ENCODE measurements at regions not wholly inside any gene's neighbourhood (a gene's known extent, or its start where the extent isn't known, plus 50 kb on each side); places are given as distances from the start of the nearest gene placed in this dataset.

- no peak for TF ChIP-seq CSRNP3 (CRISPR knock-in tag; IDR thresholded peaks at IDR 0.05)
- no peak for TF ChIP-seq ZNF70 (CRISPR knock-in tag; IDR thresholded peaks at IDR 0.05)
- TF ChIP-seq ZNF8 (CRISPR knock-in tag; IDR thresholded peaks at IDR 0.05) = no peak
- no peak for TF ChIP-seq ARNTL (CRISPR knock-in tag; IDR thresholded peaks at IDR 0.05; ENCODE audit: borderline replicate concordance, low read depth)
- no peak for TF ChIP-seq CREB5 (CRISPR knock-in tag; IDR thresholded peaks at IDR 0.05; ENCODE audit: low read depth)
- no peak for TF ChIP-seq ZC3H10 (CRISPR knock-in tag; IDR thresholded peaks at IDR 0.05)
- no peak for TF ChIP-seq ISL1 (CRISPR knock-in tag; IDR thresholded peaks at IDR 0.05)
- TF ChIP-seq, protein P1, sequence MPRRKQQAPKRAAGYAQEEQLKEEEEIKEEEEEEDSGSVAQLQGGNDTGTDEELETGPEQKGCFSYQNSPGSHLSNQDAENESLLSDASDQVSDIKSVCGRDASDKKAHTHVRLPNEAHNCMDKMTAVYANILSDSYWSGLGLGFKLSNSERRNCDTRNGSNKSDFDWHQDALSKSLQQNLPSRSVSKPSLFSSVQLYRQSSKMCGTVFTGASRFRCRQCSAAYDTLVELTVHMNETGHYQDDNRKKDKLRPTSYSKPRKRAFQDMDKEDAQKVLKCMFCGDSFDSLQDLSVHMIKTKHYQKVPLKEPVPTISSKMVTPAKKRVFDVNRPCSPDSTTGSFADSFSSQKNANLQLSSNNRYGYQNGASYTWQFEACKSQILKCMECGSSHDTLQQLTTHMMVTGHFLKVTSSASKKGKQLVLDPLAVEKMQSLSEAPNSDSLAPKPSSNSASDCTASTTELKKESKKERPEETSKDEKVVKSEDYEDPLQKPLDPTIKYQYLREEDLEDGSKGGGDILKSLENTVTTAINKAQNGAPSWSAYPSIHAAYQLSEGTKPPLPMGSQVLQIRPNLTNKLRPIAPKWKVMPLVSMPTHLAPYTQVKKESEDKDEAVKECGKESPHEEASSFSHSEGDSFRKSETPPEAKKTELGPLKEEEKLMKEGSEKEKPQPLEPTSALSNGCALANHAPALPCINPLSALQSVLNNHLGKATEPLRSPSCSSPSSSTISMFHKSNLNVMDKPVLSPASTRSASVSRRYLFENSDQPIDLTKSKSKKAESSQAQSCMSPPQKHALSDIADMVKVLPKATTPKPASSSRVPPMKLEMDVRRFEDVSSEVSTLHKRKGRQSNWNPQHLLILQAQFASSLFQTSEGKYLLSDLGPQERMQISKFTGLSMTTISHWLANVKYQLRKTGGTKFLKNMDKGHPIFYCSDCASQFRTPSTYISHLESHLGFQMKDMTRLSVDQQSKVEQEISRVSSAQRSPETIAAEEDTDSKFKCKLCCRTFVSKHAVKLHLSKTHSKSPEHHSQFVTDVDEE (CRISPR knock-in tag; IDR thresholded peaks at IDR 0.05) = no peak
- no peak for TF ChIP-seq ZFP3 (CRISPR knock-in tag; IDR thresholded peaks at IDR 0.05)
- no peak for TF ChIP-seq PPARA (CRISPR knock-in tag; IDR thresholded peaks at IDR 0.05; ENCODE audit: borderline replicate concordance)
- no peak for TF ChIP-seq BACH2 (CRISPR knock-in tag; IDR thresholded peaks at IDR 0.05; ENCODE audit: borderline replicate concordance)
- TF ChIP-seq ESRRG (CRISPR knock-in tag; IDR thresholded peaks at IDR 0.05) = no peak
- no peak for TF ChIP-seq RARB (CRISPR knock-in tag; IDR thresholded peaks at IDR 0.05)
- TF ChIP-seq SNAI2 (CRISPR knock-in tag; IDR thresholded peaks at IDR 0.05) = no peak
Observed at GRCh38 chr2:156748221-156748620, 312.0 kb downstream of the GPD2 start.
